ENCODE measurements at regions not wholly inside any gene's neighbourhood (a gene's known extent, or its start where the extent isn't known, plus 50 kb on each side); places are given as distances from the start of the nearest gene placed in this dataset.

DNA sequence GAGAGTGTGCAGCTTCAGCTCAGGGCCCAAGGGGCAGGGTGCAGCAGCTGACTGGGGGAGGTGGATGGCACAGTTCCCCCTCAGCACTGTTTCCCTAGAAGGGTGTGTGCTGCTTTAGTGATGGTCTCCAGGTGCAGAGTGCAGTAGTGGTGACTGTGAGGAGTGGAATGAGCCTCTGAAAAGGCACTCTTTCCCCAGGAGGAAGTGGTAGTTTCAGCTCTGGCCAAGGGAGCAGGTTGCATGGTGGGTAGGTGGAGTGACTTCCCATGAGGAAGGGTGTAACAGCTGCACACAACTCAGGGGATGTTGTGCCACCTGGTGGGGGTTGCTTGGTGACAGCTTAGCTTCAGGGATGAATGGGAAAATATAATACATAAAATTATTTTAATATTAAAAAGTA, 251.5 kb upstream of the NXPH2 start:
- H3K36me3 ChIP-seq (ENCODE audit: control insufficient read depth in 2 of 2, insufficient read depth in 1 of 2, low read length in 2 of 2) = no peaks in the 10 kb centered on the region
- ChIA-PET POLR2A (no interaction called here), CTCF (interaction anchor here (0.7 to 3.1 kb wide), 14 partner anchors 15 to 1590 kb away, joined by 3 to 52 read pairs (median 6); no protein-coding TSS in a partner anchor)

DNA sequence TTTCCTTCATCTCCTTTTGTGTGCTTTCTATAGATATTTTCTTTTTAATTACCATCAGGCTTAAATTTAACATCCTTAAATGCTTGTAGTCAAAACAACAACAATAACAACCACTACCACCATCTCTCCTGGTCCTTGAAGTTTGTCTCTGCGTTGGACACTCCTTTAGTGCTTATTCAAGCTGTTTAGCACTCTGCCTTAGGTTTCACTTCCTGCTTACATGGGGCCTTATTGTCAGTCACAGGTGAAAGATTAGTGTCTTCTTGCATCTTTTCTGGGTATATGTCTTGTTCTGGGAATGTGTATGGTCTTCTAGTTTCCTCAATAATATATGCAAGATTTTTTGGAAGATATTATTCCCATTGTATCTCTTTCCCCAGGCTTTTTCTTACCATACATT, 240.1 kb upstream of the NXPH2 start:
- CTCF ChIA-PET = interaction anchor here (0.7 kb wide), 1 partner anchor 30 kb away, joined by 3 read pairs; no protein-coding TSS in a partner anchor
- POLR2A ChIA-PET = no interaction called here
- Histone ChIP-seq H3K9me3 (ENCODE audit: control insufficient read depth, insufficient read depth, low read depth, low read length) (no peaks in the 10 kb centered on the region), H3K36me3 (ENCODE audit: control insufficient read depth in 2 of 2, insufficient read depth in 1 of 2, low read length in 2 of 2) (no peaks in the 10 kb centered on the region), H3K4me1 (ENCODE audit: control insufficient read depth, insufficient read depth, low read length) (no peaks in the 10 kb centered on the region), H3K4me3 (ENCODE audit: low read depth, low read length) (no peak overlapping the region), H3K27ac (ENCODE audit: extremely low read depth, low read depth, low read length) (no peak overlapping the region)
- no peak for TF ChIP-seq OSR2 (tag by site-specific recombination; IDR thresholded peaks at IDR 0.05)
- no peak for TF ChIP-seq ZSCAN30 (tag by site-specific recombination; IDR thresholded peaks at IDR 0.05)
- no peak for TF ChIP-seq ZNF561 (tag by site-specific recombination; IDR thresholded peaks at IDR 0.05; ENCODE audit: borderline replicate concordance)
- no peak for TF ChIP-seq ZNF654 (tag by site-specific recombination; IDR thresholded peaks at IDR 0.05; ENCODE audit: low read depth)
- TF ChIP-seq ZNF157 (tag by site-specific recombination; IDR thresholded peaks at IDR 0.05) = no peak
- TF ChIP-seq, protein P1, sequence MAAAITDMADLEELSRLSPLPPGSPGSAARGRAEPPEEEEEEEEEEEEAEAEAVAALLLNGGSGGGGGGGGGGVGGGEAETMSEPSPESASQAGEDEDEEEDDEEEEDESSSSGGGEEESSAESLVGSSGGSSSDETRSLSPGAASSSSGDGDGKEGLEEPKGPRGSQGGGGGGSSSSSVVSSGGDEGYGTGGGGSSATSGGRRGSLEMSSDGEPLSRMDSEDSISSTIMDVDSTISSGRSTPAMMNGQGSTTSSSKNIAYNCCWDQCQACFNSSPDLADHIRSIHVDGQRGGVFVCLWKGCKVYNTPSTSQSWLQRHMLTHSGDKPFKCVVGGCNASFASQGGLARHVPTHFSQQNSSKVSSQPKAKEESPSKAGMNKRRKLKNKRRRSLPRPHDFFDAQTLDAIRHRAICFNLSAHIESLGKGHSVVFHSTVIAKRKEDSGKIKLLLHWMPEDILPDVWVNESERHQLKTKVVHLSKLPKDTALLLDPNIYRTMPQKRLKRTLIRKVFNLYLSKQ (tag by site-specific recombination; IDR thresholded peaks at IDR 0.05; ENCODE audit: borderline replicate concordance) = no peak
- TF ChIP-seq ZNF629 (tag by site-specific recombination; IDR thresholded peaks at IDR 0.05) = no peak
- TF ChIP-seq, protein P2, sequence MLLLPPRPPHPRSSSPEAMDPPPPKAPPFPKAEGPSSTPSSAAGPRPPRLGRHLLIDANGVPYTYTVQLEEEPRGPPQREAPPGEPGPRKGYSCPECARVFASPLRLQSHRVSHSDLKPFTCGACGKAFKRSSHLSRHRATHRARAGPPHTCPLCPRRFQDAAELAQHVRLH (tag by site-specific recombination; IDR thresholded peaks at IDR 0.05) = no peak

More for the DNA sequence above, 251.5 kb upstream of the NXPH2 start:
- Histone ChIP-seq H3K4me1 (ENCODE audit: control insufficient read depth, insufficient read depth, low read length) (no peaks in the 10 kb centered on the region; the same call in 1 of the 2 replicates), H3K9me3 (ENCODE audit: control insufficient read depth, insufficient read depth, low read depth, low read length) (no peaks in the 10 kb centered on the region), H3K4me3 (ENCODE audit: low read depth, low read length) (no peak overlapping the region), H3K27ac (ENCODE audit: extremely low read depth, low read depth, low read length) (no peak overlapping the region)
- TF ChIP-seq, protein P3, sequence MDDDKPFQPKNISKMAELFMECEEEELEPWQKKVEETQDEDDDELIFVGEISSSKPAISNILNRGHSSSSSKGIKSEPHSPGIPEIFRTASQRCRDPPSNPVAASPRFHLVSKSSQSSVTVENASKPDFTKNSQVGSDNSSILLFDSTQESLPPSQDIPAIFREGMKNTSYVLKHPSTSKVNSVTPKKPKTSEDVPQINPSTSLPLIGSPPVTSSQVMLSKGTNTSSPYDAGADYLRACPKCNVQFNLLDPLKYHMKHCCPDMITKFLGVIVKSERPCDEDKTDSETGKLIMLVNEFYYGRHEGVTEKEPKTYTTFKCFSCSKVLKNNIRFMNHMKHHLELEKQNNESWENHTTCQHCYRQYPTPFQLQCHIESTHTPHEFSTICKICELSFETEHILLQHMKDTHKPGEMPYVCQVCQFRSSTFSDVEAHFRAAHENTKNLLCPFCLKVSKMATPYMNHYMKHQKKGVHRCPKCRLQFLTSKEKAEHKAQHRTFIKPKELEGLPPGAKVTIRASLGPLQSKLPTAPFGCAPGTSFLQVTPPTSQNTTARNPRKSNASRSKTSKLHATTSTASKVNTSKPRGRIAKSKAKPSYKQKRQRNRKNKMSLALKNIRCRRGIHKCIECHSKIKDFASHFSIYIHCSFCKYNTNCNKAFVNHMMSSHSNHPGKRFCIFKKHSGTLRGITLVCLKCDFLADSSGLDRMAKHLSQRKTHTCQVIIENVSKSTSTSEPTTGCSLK (tag by site-specific recombination; IDR thresholded peaks at IDR 0.05) = no peak
- TF ChIP-seq ZBTB17 (tag by site-specific recombination; IDR thresholded peaks at IDR 0.05) (no peak), MYNN (tag by site-specific recombination; IDR thresholded peaks at IDR 0.05; ENCODE audit: borderline replicate concordance) (no peak), ZSCAN30 (tag by site-specific recombination; IDR thresholded peaks at IDR 0.05) (no peak), GLIS2 (tag by site-specific recombination; IDR thresholded peaks at IDR 0.05) (no peak), ZNF112 (tag by site-specific recombination; IDR thresholded peaks at IDR 0.05) (no peak), MZF1 (tag by site-specific recombination; IDR thresholded peaks at IDR 0.05; ENCODE audit: borderline replicate concordance) (no peak), ZNF558 (tag by site-specific recombination; IDR thresholded peaks at IDR 0.05) (no peak), ZNF223 (tag by site-specific recombination; IDR thresholded peaks at IDR 0.05) (no peak), ZNF302 (tag by site-specific recombination; IDR thresholded peaks at IDR 0.05; ENCODE audit: low read depth) (no peak), ZFP3 (tag by site-specific recombination; IDR thresholded peaks at IDR 0.05; ENCODE audit: low read depth) (no peak), ZNF184 (tag by site-specific recombination; IDR thresholded peaks at IDR 0.05) (no peak), ZNF24 (tag by site-specific recombination; IDR thresholded peaks at IDR 0.05) (no peak)
- TF ChIP-seq, protein P4, sequence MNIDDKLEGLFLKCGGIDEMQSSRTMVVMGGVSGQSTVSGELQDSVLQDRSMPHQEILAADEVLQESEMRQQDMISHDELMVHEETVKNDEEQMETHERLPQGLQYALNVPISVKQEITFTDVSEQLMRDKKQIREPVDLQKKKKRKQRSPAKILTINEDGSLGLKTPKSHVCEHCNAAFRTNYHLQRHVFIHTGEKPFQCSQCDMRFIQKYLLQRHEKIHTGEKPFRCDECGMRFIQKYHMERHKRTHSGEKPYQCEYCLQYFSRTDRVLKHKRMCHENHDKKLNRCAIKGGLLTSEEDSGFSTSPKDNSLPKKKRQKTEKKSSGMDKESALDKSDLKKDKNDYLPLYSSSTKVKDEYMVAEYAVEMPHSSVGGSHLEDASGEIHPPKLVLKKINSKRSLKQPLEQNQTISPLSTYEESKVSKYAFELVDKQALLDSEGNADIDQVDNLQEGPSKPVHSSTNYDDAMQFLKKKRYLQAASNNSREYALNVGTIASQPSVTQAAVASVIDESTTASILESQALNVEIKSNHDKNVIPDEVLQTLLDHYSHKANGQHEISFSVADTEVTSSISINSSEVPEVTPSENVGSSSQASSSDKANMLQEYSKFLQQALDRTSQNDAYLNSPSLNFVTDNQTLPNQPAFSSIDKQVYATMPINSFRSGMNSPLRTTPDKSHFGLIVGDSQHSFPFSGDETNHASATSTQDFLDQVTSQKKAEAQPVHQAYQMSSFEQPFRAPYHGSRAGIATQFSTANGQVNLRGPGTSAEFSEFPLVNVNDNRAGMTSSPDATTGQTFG (tag by site-specific recombination; IDR thresholded peaks at IDR 0.05; ENCODE audit: borderline replicate concordance) = no peak
